Fibroblast of lung (primary cell): ENCODE measurements at regions not wholly inside any gene's neighbourhood (a gene's known extent, or its start where the extent isn't known, plus 50 kb on each side); places are given as distances from the start of the nearest gene placed in this dataset.
"Not testable (repeated sequence)": the region's sequence is repeated elsewhere in the genome, so short reads cannot be mapped to it uniquely, and the experiment has no call there.

Experiments used
- DNase-seq, 2 donors: peaks; one replicate each; pipeline versions ENCODE4 v3.0.0 to v3.0.0-alpha.2; 2010; ENCODE audit warnings: low read depth in 2 of 2
- H2AFZ ChIP-seq: 2 replicates; pipeline ENCODE4 v1.5.1; 2012; ENCODE audit warnings: low read length, control low read depth, inconsistent platforms
- H3K27ac ChIP-seq: 2 replicates; pipeline ENCODE4 v1.5.1; 2011; ENCODE audit warnings: low read length, control low read depth; ENCODE audit not compliant: insufficient read depth
- H3K27me3 ChIP-seq: 2 replicates; pipeline ENCODE4 v1.5.1; 2011; ENCODE audit warnings: mild to moderate bottlenecking, low read length; ENCODE audit not compliant: control insufficient read depth, insufficient read depth
- H3K36me3 ChIP-seq: 2 replicates; pipeline ENCODE4 v1.5.1; 2011; ENCODE audit warnings: low read length; ENCODE audit not compliant: control insufficient read depth, insufficient read depth
- H3K4me1 ChIP-seq: 2 replicates; pipeline ENCODE4 v1.5.1; 2011; ENCODE audit warnings: low read length; ENCODE audit not compliant: control insufficient read depth, insufficient read depth; ENCODE audit errors: extremely low read depth
- H3K4me2 ChIP-seq: 2 replicates; pipeline ENCODE4 v1.5.1; 2011; ENCODE audit warnings: low read length, control low read depth; ENCODE audit not compliant: insufficient read depth; ENCODE audit errors: extremely low read depth
- H3K4me3 ChIP-seq, 4 experiments: fragments of 200-600 bp in 1 of 4; sonication (generic) in 1 of 4; replicated peaks in 1 of 4; 2 replicates each; pipeline ENCODE4 v1.5.1; 2011 to 2016; ENCODE audit warnings: low read length in 4 of 4, low read depth in 3 of 4, mild to moderate bottlenecking in 3 of 4, control low read depth in 2 of 4, inconsistent platforms in 1 of 4, mixed read lengths in 1 of 4; ENCODE audit not compliant: insufficient read depth in 1 of 4; ENCODE audit errors: control extremely low read depth in 1 of 4
- H3K79me2 ChIP-seq: 2 replicates; pipeline ENCODE4 v1.5.1; 2012; ENCODE audit warnings: mild to moderate bottlenecking, low read length, inconsistent platforms; ENCODE audit not compliant: control insufficient read depth, insufficient read depth
- H3K9ac ChIP-seq: 2 replicates; pipeline ENCODE4 v1.5.1; 2011; ENCODE audit warnings: mild to moderate bottlenecking, low read length, control low read depth; ENCODE audit not compliant: insufficient read depth
- H3K9me3 ChIP-seq: 2 replicates; pipeline ENCODE4 v1.5.1; 2012; ENCODE audit warnings: low read depth, low read length; ENCODE audit not compliant: control insufficient read depth, insufficient read depth
- H4K20me1 ChIP-seq: 2 replicates; pipeline ENCODE4 v1.5.1; 2011; ENCODE audit warnings: low read length; ENCODE audit not compliant: control insufficient read depth, insufficient read depth; ENCODE audit errors: extremely low read depth
- EZH2 ChIP-seq: IDR thresholded peaks from 2 replicates; pipeline ENCODE4 v1.5.1; 2012; ENCODE audit warnings: low read length, control low read depth, mild to moderate bottlenecking; ENCODE audit errors: missing control alignments
- TF ChIP-seq, protein P1 (sequence below), 2 donors: IDR thresholded peaks in 1 of 2; conservative IDR thresholded peaks in 1 of 2; 1 replicate in 1 of 2; 2 replicates in 1 of 2; pipeline ENCODE4 v1.5.1; 2011 to 2012; ENCODE audit warnings: low read length in 2 of 2, control low read depth in 1 of 2, inconsistent platforms in 1 of 2, low read depth in 1 of 2, mild to moderate bottlenecking in 1 of 2

DNA sequence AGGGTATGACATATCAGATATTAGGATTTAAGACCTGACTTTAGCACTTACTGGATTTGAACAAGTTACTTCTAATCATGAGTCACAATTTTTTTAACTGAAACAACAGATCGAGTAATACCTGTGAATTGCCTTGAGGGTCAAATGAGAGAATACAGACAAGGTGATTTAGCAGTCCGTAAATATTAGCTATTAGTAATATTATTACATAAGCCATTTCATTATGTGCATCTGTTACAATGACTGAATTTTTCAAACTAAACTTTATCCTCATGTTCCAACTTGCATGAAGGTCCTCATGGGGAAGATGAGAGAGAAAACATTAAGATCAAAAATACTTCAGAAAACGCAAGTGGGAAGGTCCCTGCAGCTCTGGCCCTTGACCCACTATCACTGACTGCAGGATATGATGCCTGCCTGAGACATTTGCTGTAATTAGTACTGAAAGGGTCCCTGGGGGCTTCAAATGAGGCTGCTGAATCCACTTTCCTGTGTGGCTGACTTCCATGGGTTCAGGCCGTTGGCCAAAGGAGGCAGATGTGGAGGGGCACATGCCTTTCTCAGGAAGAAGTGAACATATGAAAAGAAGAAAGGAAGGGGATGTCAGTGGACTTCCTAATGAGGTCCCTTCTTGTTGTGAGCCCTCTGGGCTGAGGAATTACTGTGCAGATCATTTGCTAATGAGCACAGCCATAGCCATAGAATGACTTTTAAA is 441.7 kb downstream of the CDH11 start:
- Histone ChIP-seq H3K79me2 (no peaks in the 10 kb centered on the region), H4K20me1 (no peaks in the 10 kb centered on the region), H2AFZ (no peak overlapping the region), H3K9me3 (no peaks in the 10 kb centered on the region), H3K4me1 (no peaks in the 10 kb centered on the region), H3K27ac (no peak overlapping the region), H3K4me2 (no peak overlapping the region), H3K27me3 (no peaks in the 10 kb centered on the region), H3K9ac (no peak overlapping the region), H3K4me3 (no peak overlapping the region), H3K36me3 (no peaks in the 10 kb centered on the region)
- DNase-seq = no peak
- TF ChIP-seq, protein P1, sequence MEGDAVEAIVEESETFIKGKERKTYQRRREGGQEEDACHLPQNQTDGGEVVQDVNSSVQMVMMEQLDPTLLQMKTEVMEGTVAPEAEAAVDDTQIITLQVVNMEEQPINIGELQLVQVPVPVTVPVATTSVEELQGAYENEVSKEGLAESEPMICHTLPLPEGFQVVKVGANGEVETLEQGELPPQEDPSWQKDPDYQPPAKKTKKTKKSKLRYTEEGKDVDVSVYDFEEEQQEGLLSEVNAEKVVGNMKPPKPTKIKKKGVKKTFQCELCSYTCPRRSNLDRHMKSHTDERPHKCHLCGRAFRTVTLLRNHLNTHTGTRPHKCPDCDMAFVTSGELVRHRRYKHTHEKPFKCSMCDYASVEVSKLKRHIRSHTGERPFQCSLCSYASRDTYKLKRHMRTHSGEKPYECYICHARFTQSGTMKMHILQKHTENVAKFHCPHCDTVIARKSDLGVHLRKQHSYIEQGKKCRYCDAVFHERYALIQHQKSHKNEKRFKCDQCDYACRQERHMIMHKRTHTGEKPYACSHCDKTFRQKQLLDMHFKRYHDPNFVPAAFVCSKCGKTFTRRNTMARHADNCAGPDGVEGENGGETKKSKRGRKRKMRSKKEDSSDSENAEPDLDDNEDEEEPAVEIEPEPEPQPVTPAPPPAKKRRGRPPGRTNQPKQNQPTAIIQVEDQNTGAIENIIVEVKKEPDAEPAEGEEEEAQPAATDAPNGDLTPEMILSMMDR (conservative IDR thresholded peaks at IDR 0.05 in 1 of 2, IDR thresholded peaks at IDR 0.05 in 1 of 2; ENCODE audit: low read depth in 1 of 2, low read length in 2 of 2) = no peak
- no peak for TF ChIP-seq EZH2

GRCh38 chr16:64669573-64669972 is 452.3 kb downstream of the CDH11 start:
- TF ChIP-seq, protein P1 (conservative IDR thresholded peaks at IDR 0.05 in 1 of 2, IDR thresholded peaks at IDR 0.05 in 1 of 2; ENCODE audit: low read depth in 1 of 2, low read length in 2 of 2) = no peak
- no peak for TF ChIP-seq EZH2
- Histone ChIP-seq H3K4me3 (no peak overlapping the region), H2AFZ (no peak overlapping the region), H3K27me3 (no peaks in the 10 kb centered on the region), H3K9ac (no peak overlapping the region), H3K9me3 (no peaks in the 10 kb centered on the region), H3K4me1 (no peaks in the 10 kb centered on the region), H4K20me1 (no peaks in the 10 kb centered on the region), H3K79me2 (no peaks in the 10 kb centered on the region), H3K27ac (no peak overlapping the region), H3K4me2 (no peak overlapping the region), H3K36me3 (no peaks in the 10 kb centered on the region)
- no peak for DNase-seq

DNA sequence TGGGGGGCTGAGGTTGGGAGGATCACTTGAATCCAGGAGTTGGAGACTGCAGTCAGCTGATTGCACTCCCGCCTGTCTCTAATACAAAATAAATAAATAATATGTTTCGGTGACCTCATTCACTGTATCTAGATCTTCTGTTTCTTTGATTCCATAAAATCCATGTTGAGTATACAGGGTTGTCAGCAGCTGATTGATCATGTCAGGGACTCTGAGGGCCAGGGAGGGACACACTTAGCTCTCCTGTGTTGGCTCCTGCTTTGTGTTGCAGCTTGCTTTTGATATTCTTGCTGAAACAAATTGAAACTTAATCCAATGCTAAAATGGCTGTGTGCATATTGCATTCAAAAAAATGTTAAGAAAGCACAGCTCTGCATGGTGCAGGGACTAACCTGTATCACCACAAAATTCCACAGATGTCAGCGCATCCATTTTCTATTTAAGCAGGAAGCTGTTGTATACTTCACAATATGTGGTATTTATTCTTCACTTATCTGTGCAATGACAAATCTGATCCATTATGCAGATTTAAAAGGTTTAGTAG is 454.5 kb downstream of the CDH11 start:
- Histone ChIP-seq H2AFZ (no peak overlapping the region), H3K27me3 (no peaks in the 10 kb centered on the region), H3K36me3 (no peaks in the 10 kb centered on the region), H3K4me2 (no peak overlapping the region), H3K4me1 (no peaks in the 10 kb centered on the region), H4K20me1 (no peaks in the 10 kb centered on the region), H3K9ac (no peak overlapping the region), H3K9me3 (no peaks in the 10 kb centered on the region), H3K79me2 (no peaks in the 10 kb centered on the region), H3K4me3 (no peak overlapping the region), H3K27ac (no peak overlapping the region)
- TF ChIP-seq, protein P1 (conservative IDR thresholded peaks at IDR 0.05 in 1 of 2, IDR thresholded peaks at IDR 0.05 in 1 of 2; ENCODE audit: low read depth in 1 of 2, low read length in 2 of 2) = no peak
- no peak for TF ChIP-seq EZH2
- no peak for DNase-seq

DNA sequence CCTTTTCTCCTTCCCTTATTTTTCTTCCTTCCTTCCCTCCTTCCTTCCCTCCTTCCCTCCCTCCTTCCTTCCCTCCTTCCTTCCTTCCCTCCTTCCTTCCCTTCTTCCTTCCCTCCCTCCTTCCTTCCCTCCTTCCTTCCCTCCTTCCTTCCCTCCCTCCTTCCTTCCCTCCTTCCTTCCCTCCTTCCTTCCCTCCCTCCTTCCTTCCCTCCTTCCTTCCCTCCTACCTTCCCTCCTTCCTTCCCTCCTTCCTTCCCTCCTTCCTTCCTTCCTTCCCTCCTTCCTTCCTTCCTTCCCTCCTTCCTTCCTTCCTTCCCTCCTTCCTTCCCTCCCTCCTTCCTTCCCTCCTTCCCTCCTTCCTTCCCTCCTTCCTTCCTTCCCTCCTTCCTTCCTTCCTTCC is 459.6 kb downstream of the CDH11 start:
- not testable (repeated sequence) for H3K79me2 ChIP-seq, H3K36me3 ChIP-seq, H3K9me3 ChIP-seq, H3K27me3 ChIP-seq, DNase-seq, H3K27ac ChIP-seq, H4K20me1 ChIP-seq, H3K4me2 ChIP-seq, H3K9ac ChIP-seq, H3K4me1 ChIP-seq, H3K4me3 ChIP-seq, H2AFZ ChIP-seq
